ENCODE measurements at regions not wholly inside any gene's neighbourhood (a gene's known extent, or its start where the extent isn't known, plus 50 kb on each side); places are given as distances from the start of the nearest gene placed in this dataset.
"Not testable (repeated sequence)": the region's sequence is repeated elsewhere in the genome, so short reads cannot be mapped to it uniquely, and the experiment has no call there.

DNA sequence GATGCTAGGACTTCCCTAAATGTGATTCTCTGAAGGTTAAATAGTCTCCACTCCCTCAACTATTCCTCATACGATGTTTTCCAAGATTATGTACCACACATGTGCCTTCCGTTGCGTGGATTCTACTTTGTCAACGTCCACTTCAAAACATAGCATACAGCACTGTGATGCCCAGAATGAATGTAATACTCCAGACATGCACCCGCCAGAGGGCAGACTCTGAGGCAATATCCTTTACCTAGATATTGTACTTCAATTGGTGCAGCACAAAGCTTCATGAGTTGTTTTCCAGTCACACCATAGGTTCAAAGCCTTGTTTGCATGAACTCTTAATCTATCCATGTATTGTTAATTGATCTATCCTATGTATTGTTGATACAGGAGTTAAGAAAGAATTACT is 201.0 kb upstream of the NABP1 start:
- no peak for DNase-seq

- DNase-seq, result no peak
Measured at GRCh38 chr2:191478799-191479679, 198.9 kb upstream of the NABP1 start.

DNA sequence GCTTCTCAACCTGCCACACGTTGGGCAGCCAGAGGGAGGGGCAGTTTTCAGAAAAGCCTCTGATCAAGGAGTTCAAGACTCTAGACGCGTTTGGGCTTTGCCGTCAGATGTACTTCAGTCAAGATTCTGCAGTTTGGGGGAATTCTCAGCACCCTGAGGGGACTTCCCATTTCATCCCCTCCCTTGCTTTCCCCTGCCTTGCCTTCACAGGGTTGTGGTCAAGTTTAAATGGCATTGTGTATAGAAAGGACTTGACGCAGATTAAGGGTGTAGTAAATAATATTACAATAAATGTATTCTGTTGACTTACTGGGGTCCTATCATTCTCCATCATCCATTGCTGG is 198.3 kb upstream of the NABP1 start:
- DNase-seq, result no peak

DNA sequence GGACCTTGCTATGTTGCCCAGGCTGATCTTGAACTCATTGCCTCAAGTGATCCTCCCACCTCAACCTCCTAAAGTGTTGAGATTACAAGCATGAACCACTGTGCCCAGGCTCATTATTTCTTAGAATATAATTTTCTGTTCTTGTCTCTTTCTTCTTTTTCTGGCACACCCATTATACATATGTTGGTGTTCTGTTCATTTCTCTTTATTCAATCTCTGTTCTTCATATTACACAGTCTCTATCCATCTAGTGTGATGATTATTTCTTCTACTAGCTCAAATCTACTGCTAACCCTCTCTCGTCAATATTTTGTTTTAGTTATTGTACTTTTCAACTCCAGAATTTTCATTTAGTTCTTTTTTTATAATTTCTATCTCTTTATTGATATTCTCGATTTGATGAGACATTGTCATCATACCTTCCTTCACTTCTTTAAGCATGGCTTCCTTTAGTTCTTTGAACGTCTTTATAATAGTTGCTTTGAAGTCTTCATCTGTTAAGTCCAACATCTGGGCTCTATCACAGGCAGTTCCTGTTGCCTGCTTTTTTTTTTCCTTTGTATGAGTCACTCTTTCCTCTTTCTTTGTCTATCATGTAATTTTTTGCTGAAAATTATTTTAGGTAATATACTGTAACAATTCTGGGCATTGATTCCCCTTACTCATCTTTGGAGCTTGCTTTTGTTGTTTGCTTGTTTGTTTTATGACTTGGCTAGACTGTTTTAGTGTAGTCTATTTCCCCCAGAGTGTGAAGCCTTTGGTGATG is 196.4 kb upstream of the NABP1 start:
- no peak for DNase-seq

- DNase-seq, result no peak
Measured at GRCh38 chr2:191483117-191483516, 194.8 kb upstream of the NABP1 start.

DNA sequence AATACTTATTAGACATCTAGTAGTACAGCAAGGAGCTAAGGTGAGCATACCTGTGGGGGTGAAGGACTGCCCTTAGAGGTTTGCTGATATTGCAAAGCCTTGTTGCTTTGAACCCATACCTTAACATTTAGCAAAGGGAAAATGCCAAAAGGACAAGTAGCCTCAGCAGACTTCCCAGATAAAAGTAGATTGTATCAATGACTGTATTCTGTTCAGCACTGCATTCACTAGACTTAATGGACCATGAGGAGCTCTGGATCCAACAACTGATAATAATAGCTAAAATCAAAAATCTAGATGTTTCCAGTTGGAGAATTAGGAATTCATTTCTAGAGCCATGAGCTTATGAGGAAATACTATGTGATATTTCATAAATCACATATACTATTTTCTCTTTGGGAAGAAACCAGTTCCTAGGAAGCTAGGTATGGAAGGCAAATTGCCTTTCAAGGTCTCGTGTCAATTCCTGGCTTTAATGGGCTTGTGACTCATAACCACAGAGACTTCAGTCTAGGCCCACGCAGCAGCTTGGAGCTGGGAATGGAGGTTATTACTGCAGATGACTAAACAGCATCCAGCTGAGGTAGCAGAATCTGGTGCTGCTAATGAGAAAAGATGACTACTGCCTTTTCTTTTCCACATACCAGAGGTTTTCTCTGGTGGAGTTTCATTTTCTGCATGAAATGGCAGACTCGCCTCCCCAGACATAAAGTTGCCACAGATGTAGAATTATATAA is 191.2 kb upstream of the NABP1 start:
- no peak for DNase-seq

GRCh38 chr2:191488135-191488534 is 189.8 kb upstream of the NABP1 start:
- DNase-seq, result no peak

DNA sequence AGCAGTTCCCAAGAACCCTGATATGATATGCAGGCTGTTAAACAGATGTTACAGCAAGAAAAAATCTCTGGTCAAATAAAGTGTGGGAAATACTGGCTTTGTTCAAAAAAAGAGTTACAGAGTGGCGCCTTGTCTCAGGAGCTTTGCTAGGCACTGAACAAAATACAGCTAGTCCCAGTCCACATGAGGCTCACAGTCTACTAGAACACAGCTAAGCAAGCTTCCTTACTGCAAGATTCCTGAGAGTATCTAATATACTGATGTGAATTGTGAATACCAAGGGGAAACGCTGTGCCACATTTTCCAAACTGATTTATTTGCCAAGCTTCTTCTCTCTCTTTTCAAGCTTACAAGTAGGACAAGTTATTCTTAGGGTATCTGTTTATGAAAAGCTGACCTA is 188.8 kb upstream of the NABP1 start:
- no peak for DNase-seq

GRCh38 chr2:191496838-191497237 is 181.1 kb upstream of the NABP1 start:
- no peak for DNase-seq

GRCh38 chr2:191497822-191498221 is 180.1 kb upstream of the NABP1 start:
- no peak for DNase-seq

- DNase-seq, result no peak
Measured at GRCh38 chr2:191499050-191499449, 178.9 kb upstream of the NABP1 start.

- no peak for DNase-seq
Measured at GRCh38 chr2:191499874-191500565, 177.9 kb upstream of the NABP1 start.

GRCh38 chr2:191500566-191500883 is 177.4 kb upstream of the NABP1 start:
- no peak for DNase-seq

- DNase-seq, result no peak
Measured at GRCh38 chr2:191500884-191501560, 176.9 kb upstream of the NABP1 start.

DNA sequence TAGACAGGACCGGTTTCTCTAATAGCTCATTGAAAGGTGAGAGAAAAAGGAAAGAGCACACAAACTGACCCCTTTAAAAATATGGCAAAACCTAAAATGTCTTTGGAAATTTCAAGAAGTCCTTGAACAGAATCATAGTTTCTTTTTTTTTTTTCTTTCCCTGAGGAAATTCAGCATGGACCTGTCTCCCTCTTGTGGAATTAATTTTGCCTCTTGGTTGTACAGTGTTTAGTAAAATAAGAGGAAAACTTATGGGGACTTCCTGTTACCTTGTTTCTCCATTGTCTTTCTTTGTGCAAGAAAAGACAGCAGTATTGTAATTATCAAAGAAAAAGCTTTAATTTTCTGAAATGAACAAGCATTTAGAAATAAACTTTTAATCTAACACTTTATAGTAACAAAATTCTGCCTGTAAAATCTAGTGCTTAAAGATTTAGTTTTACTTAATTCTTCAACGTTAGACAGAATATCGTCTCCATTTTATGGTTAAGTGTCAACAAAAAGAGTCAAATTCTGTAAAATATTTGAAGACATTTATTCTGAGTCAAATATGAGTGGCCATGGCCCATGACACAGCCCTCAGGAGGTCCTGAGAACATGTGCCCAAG is 176.3 kb upstream of the NABP1 start:
- DNase-seq, result no peak

DNA sequence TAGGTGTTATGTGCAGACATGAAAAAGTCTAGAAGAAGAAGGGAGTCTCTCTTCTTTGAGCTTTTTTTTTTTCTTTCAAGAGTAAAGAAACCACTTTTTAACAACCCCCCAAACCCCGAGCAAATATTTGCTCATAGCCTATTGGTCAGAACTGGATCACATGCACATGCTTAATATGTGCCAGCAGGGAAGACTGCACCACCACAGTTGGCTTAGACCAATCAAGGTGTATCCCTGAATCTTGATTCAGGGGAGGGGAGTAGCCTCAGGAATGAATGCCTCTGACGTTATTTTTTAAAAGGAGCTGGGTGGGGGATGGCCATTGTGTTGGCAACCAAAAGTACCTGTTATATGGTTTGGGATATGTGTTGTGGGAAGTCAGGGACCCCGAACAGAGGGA is 171.4 kb upstream of the NABP1 start:
- DNase-seq, result no peak

DNA sequence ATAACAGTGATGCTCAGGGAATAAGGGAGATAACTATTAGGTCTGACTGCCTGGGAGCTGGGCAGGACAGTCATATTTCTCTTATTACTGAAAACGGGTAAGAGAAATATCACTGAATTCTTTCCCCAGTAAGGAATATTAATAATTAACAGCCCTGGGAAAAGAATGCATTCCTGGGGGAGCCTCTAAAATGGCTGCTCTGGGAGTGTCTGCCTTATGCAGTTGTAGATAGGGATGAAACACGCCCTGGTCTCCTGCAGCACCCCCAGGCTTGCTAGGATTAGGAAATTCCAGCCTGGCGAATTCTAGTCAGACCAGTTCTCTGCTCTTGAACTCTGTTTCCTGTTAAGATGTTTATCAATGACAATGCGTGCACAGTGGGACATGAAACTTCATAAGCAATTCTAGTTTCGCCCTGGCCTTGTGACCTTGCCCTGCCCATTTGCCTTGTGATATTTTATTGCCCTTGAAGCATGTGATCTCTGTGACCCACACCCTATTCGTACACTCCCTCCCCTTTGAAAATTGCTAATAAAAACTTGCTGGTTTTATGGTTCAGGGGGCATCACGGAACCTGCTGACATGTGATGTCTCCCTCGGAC is 170.6 kb upstream of the NABP1 start:
- not testable (repeated sequence) for DNase-seq

DNA sequence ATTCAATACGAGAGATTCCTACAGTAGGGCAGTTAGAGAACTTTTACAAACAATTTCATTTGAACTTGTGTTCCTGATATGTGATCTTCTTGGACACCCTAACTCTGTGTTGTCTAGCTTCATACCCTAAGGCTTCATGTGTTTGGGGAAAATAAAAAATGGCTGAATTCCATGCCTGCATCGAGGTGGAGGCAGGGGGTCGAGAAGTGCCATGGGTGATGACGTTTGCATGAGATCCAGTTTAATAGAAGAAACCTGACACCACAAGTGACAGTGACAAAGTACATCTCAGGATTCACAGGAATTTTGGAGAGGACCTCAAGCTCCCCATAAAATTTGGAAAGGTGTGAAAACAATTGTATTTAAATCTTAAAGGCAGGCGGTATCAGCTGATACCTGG is 169.2 kb upstream of the NABP1 start:
- no peak for DNase-seq

GRCh38 chr2:191512216-191512835 is 165.6 kb upstream of the NABP1 start:
- no peak for DNase-seq

- no peak for DNase-seq
Measured at GRCh38 chr2:191512874-191513273, 165.1 kb upstream of the NABP1 start.

DNA sequence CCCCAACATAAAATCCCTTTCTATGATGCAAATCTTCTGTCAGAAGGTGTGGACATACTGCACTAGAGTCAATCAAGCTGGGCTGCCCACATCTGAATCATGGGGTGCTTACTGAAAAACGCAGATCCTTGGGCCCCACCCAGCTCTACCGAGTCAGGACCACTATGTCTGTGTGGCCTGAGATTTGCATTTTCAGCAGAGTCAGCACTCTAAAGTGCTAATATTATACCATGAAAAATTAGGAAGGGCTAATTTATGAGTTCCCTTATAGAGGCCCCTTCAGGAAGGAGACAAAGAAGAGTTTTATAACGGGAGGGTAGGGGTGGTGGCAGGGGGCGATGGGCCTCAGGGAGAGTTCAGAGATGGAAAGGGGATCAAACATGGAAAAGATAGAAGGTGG is 163.3 kb upstream of the NABP1 start:
- no peak for DNase-seq

Data from NCI-H187 (cell line).